Stimulated activated CD4-positive, alpha-beta T cell treated with anti-CD3 and anti-CD28 coated beads, Interleukin-12 subunit alpha, Interleukin-12 subunit beta, amount 100 ng/mL, for 4 hours (primary cell): ENCODE measurements at regions not wholly inside any gene's neighbourhood (a gene's known extent, or its start where the extent isn't known, plus 50 kb on each side); places are given as distances from the start of the nearest gene placed in this dataset.

Experiments used
- DNase-seq: peaks from one replicate; pipeline ENCODE4 v3.0.0-alpha.2; 2020

GRCh38 chr17:63134867-63135266 lies 168.8 kb downstream of the TANC2 start:
- DNase-seq = no peak

- no peak for DNase-seq
Observed at GRCh38 chr17:63136369-63137012, 170.5 kb downstream of the TANC2 start.

GRCh38 chr17:63137163-63137562 lies 171.1 kb downstream of the TANC2 start:
- DNase-seq = no peak

- DNase-seq = no peak
Observed at GRCh38 chr17:63138713-63139112, 172.7 kb downstream of the TANC2 start.

- no peak for DNase-seq
Observed at GRCh38 chr17:63139356-63139755, 173.3 kb downstream of the TANC2 start.

GRCh38 chr17:63140255-63140654 lies 174.2 kb downstream of the TANC2 start:
- DNase-seq = no peak

- DNase-seq = no peak
Observed at GRCh38 chr17:63142836-63143235, 176.8 kb downstream of the TANC2 start.

GRCh38 chr17:63150490-63150889 lies 184.5 kb downstream of the TANC2 start:
- no peak for DNase-seq

GRCh38 chr17:63150994-63151464 lies 185.0 kb downstream of the TANC2 start:
- no peak for DNase-seq

- DNase-seq = no peak
Observed at GRCh38 chr17:63151941-63152523, 186.0 kb downstream of the TANC2 start.

- no peak for DNase-seq
Observed at GRCh38 chr17:63153488-63153887, 187.5 kb downstream of the TANC2 start.

- no peak for DNase-seq
Observed at GRCh38 chr17:63154586-63155244, 188.7 kb downstream of the TANC2 start.

- no peak for DNase-seq
Observed at GRCh38 chr17:63156986-63157385, 191.0 kb downstream of the TANC2 start.

GRCh38 chr17:63162406-63163157 lies 196.5 kb downstream of the TANC2 start:
- DNase-seq = no peak

GRCh38 chr17:63163158-63163520 lies 197.1 kb downstream of the TANC2 start:
- DNase-seq = no peak

- DNase-seq = no peak
Observed at GRCh38 chr17:63165400-63165799, 199.4 kb downstream of the TANC2 start.

GRCh38 chr17:63170795-63171194 lies 204.8 kb downstream of the TANC2 start:
- DNase-seq = no peak

GRCh38 chr17:63171428-63172393 lies 205.7 kb downstream of the TANC2 start:
- no peak for DNase-seq

- DNase-seq = no peak
Observed at GRCh38 chr17:63173450-63173849, 207.4 kb downstream of the TANC2 start.

- DNase-seq = no peak
Observed at GRCh38 chr17:63173903-63174302, 207.9 kb downstream of the TANC2 start.

GRCh38 chr17:63178530-63178929 lies 212.5 kb downstream of the TANC2 start:
- DNase-seq = no peak

- no peak for DNase-seq
Observed at GRCh38 chr17:63181856-63182255, 215.8 kb downstream of the TANC2 start.
